Stomach (tissue), 4 donors: ENCODE measurements at regions not wholly inside any gene's neighbourhood (a gene's known extent, or its start where the extent isn't known, plus 50 kb on each side); places are given as distances from the start of the nearest gene placed in this dataset.

ENCODE experiments used
- POLR2A ChIP-seq, 4 donors: fragments of 450-650 bp; IDR thresholded peaks; one replicate each; pipeline ENCODE4 v1.6.1; 2016; ENCODE audit warnings: antibody characterized with exemption in 4 of 4, control low read depth in 2 of 4, mild to moderate bottlenecking in 1 of 4, moderate library complexity in 1 of 4
- POLR2AphosphoS5 ChIP-seq, 3 donors: sonication (generic); formaldehyde crosslinking; IDR thresholded peaks; one replicate each; pipeline ENCODE4 v1.6.1; 2016; ENCODE audit warnings: antibody characterized with exemption in 3 of 3
- TF ChIP-seq, protein P1 (sequence below), 7 experiments: fragments of 450-650 bp in 4 of 7; fragments of 200-600 bp in 3 of 7; sonication (generic) in 3 of 7; IDR thresholded peaks; one replicate each; pipeline ENCODE4 v1.5.1; 2016 to 2019; ENCODE audit warnings: antibody characterized with exemption in 7 of 7, control low read depth in 2 of 7, mild to moderate bottlenecking in 1 of 7

DNA sequence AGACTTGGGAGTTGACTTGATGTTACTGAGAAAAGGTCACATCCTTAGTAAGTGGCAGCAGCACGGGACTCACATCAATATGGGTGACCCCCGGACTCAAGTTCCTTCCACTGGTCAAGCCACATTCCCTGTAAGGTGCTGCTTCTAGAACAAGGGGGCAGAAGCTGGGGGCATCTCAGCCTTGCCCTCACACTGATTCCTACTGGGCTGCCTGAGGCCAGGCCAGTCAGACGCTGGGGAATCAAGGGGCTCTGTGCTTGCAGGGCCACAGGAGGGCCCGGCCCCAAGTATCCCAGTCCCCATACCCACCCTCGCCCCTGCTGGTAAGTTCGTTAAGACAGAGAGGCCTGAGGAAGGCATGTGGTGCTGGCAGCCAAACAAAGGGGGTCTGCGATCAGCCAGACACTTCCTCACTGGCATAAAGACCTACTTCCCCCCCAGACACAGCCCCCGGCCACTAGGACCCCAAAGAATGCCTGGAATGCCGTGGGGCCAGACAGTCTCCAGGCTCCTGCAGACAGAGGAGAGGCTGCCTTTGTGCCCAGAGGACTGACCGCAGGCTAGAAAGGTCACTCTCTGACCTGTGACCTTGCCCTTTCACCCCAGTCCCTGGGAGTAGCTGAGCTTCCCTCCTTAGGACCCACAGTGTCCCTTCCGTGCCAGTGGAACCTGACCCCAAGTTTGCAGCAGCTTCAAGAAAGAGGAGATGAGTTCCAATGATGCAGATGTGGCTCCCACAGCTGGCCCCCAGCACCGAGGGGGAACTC, 83.6 kb downstream of the HS1BP3 start:
- TF ChIP-seq POLR2A (IDR thresholded peaks at IDR 0.05) (no peak), POLR2AphosphoS5 (IDR thresholded peaks at IDR 0.05) (no peak)
- TF ChIP-seq, protein P1, sequence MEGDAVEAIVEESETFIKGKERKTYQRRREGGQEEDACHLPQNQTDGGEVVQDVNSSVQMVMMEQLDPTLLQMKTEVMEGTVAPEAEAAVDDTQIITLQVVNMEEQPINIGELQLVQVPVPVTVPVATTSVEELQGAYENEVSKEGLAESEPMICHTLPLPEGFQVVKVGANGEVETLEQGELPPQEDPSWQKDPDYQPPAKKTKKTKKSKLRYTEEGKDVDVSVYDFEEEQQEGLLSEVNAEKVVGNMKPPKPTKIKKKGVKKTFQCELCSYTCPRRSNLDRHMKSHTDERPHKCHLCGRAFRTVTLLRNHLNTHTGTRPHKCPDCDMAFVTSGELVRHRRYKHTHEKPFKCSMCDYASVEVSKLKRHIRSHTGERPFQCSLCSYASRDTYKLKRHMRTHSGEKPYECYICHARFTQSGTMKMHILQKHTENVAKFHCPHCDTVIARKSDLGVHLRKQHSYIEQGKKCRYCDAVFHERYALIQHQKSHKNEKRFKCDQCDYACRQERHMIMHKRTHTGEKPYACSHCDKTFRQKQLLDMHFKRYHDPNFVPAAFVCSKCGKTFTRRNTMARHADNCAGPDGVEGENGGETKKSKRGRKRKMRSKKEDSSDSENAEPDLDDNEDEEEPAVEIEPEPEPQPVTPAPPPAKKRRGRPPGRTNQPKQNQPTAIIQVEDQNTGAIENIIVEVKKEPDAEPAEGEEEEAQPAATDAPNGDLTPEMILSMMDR (IDR thresholded peaks at IDR 0.05): no peak
